Osteoblast (primary cell): ENCODE measurements at regions not wholly inside any gene's neighbourhood (a gene's known extent, or its start where the extent isn't known, plus 50 kb on each side); places are given as distances from the start of the nearest gene placed in this dataset.

Experiments
- DNase-seq: peaks from one replicate; pipeline ENCODE4 v3.0.0; 2011; ENCODE audit warnings: low spot score, mixed read lengths; ENCODE audit not compliant: insufficient read length; ENCODE audit errors: missing footprints
- H2AFZ ChIP-seq: 2 replicates; pipeline ENCODE4 v1.6.0; 2011; ENCODE audit warnings: mild to moderate bottlenecking, low read length
- H3K27ac ChIP-seq: 2 replicates; pipeline ENCODE4 v1.5.1; 2011; ENCODE audit warnings: mild to moderate bottlenecking, low read depth, low read length, moderate library complexity
- H3K27me3 ChIP-seq: 2 replicates; pipeline ENCODE4 v1.6.0; 2012; ENCODE audit warnings: mild to moderate bottlenecking, control low read depth, inconsistent platforms, low read length, moderate library complexity; ENCODE audit not compliant: insufficient read depth
- H3K36me3 ChIP-seq: 2 replicates; pipeline ENCODE4 v1.5.1; 2011; ENCODE audit warnings: mild to moderate bottlenecking, low read length, control low read depth, moderate library complexity; ENCODE audit not compliant: insufficient read depth
- H3K4me1 ChIP-seq: 2 replicates; pipeline ENCODE4 v1.5.1; 2011; ENCODE audit warnings: mild to moderate bottlenecking, low read length, control low read depth, moderate library complexity; ENCODE audit not compliant: insufficient read depth
- H3K4me2 ChIP-seq: 2 replicates; pipeline ENCODE4 v1.6.0; 2011; ENCODE audit warnings: mild to moderate bottlenecking, low read length; ENCODE audit not compliant: insufficient read depth
- H3K4me3 ChIP-seq: fragments of 200-600 bp; sonication (generic); 3 replicates; pipeline ENCODE4 v1.5.1; 2012; ENCODE audit warnings: mild to moderate bottlenecking, low read length, inconsistent platforms; ENCODE audit not compliant: insufficient read depth
- H3K79me2 ChIP-seq: 2 replicates; pipeline ENCODE4 v1.6.0; 2012; ENCODE audit warnings: mild to moderate bottlenecking, low read length, control low read depth, inconsistent platforms; ENCODE audit not compliant: insufficient read depth
- H3K9me3 ChIP-seq: 2 replicates; pipeline ENCODE4 v1.5.1; 2011; ENCODE audit warnings: low read depth, low read length, control low read depth
- H4K20me1 ChIP-seq: 2 replicates; pipeline ENCODE4 v1.6.0; 2012; ENCODE audit warnings: mild to moderate bottlenecking, low read length, control low read depth; ENCODE audit not compliant: insufficient read depth
- TF ChIP-seq, protein P1 (sequence below): IDR thresholded peaks from 2 replicates; pipeline ENCODE4 v1.5.1; 2011; ENCODE audit warnings: mild to moderate bottlenecking, low read depth, low read length, moderate library complexity; ENCODE audit errors: extremely low read depth

DNA sequence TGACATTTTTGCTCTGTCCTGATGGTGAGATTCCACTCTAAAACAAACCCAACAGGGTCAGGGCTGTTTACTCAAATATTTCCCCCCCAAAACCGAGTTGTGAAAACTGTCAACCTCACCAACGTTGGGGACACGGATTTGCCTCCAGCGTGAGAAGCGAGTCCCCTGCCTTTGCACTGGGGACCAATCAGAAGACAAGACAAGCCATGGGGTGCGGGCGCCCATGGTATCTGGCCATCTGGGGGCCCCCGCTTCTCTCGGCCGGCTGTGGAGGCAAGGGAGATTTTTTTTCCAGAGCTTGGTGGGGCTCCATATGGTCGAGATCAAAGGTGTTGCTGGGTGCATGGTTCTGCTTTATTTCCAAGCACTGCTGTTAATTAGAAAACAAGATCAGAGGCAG, 272.1 kb downstream of the BCL11B start:
- Histone ChIP-seq H3K79me2 (no peaks in the 10 kb centered on the region), H3K27me3 (no peaks in the 10 kb centered on the region), H3K4me3 (no peak overlapping the region), H3K36me3 (no peaks in the 10 kb centered on the region), H3K27ac (no peak overlapping the region), H3K4me1 (no peaks in the 10 kb centered on the region), H3K4me2 (no peak overlapping the region), H3K9me3 (no peaks in the 10 kb centered on the region), H4K20me1 (no peaks in the 10 kb centered on the region), H2AFZ (no peak overlapping the region)
- no peak for DNase-seq
- TF ChIP-seq, protein P1, sequence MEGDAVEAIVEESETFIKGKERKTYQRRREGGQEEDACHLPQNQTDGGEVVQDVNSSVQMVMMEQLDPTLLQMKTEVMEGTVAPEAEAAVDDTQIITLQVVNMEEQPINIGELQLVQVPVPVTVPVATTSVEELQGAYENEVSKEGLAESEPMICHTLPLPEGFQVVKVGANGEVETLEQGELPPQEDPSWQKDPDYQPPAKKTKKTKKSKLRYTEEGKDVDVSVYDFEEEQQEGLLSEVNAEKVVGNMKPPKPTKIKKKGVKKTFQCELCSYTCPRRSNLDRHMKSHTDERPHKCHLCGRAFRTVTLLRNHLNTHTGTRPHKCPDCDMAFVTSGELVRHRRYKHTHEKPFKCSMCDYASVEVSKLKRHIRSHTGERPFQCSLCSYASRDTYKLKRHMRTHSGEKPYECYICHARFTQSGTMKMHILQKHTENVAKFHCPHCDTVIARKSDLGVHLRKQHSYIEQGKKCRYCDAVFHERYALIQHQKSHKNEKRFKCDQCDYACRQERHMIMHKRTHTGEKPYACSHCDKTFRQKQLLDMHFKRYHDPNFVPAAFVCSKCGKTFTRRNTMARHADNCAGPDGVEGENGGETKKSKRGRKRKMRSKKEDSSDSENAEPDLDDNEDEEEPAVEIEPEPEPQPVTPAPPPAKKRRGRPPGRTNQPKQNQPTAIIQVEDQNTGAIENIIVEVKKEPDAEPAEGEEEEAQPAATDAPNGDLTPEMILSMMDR, result no peak

DNA sequence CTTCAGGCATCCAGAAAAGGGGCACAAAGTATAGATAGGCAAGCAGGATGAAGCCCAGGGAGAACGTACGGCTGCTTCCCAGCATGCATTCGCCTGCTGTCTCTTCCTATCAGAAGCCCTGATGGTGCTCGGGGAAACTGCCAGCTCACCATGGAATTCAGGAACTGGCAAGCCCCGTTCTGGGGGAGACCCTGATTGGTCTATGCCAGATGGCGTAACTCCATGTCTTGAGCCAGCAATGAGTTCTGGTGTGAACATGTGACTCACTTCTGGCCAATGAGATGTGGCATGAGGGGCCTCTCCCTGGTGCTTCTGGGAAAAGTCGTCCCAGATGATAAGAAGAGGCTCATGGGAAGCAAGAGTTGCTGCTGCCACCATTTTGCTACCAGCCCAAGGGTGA, 270.8 kb downstream of the BCL11B start:
- no peaks in the 10 kb centered on the region for H3K27me3 ChIP-seq
- TF ChIP-seq, protein P1, result no peak
- H3K79me2 ChIP-seq, result no peaks in the 10 kb centered on the region
- H3K27ac ChIP-seq, result no peak overlapping the region
- H3K36me3 ChIP-seq, result no peaks in the 10 kb centered on the region
- no peaks in the 10 kb centered on the region for H3K4me1 ChIP-seq
- no peaks in the 10 kb centered on the region for H4K20me1 ChIP-seq
- no peak for DNase-seq
- H3K9me3 ChIP-seq, result no peaks in the 10 kb centered on the region
- no peak overlapping the region for H3K4me2 ChIP-seq
- H2AFZ ChIP-seq, result no peak overlapping the region
- no peak overlapping the region for H3K4me3 ChIP-seq

DNA sequence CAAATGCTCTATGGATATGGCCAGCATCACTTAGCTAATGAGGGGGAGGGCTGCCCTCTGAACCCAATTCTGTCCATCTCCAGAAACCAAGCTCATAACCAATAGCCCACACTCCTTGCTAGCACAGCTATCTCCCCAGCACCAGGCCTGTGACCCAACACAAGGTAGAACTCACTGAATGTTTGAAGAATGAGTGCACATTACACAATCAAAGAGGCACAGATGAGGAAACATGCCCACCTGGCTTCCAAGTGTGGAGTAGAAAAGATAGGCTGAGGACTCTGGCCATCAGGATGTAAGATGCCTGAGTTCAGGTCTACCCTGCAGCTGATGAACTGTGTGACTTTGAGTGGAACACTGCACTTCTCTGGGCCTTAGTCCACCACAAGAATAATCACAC, 268.4 kb downstream of the BCL11B start:
- no peaks in the 10 kb centered on the region for H3K4me1 ChIP-seq
- DNase-seq, result no peak
- H4K20me1 ChIP-seq, result no peaks in the 10 kb centered on the region
- H2AFZ ChIP-seq, result no peak overlapping the region
- H3K27ac ChIP-seq, result no peak overlapping the region
- H3K4me2 ChIP-seq, result no peak overlapping the region
- H3K79me2 ChIP-seq, result no peaks in the 10 kb centered on the region
- H3K4me3 ChIP-seq, result no peak overlapping the region
- no peaks in the 10 kb centered on the region for H3K9me3 ChIP-seq
- H3K27me3 ChIP-seq, result no peaks in the 10 kb centered on the region
- TF ChIP-seq, protein P1, result no peak
- no peaks in the 10 kb centered on the region for H3K36me3 ChIP-seq

DNA sequence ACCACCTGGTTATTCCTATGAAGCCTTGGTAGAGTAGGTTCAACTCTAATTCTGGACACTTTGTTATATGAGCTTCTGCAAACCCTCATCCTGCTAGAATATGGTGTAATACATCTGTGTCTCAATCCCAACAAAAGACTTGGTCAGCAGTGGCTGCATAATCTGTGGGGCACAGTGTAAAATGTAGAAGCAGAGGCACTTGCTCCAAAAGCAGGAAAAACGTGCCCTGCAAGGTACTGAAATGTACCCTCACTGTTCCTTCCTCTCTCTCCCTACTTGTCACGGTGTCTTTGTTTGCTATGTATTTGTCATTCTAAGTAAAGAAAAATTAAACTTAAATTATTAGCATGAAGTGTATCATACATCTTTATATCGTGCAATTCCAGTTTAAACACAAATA, 267.9 kb downstream of the BCL11B start:
- Histone ChIP-seq H3K27ac (no peak overlapping the region), H2AFZ (no peak overlapping the region), H3K27me3 (no peaks in the 10 kb centered on the region), H3K4me3 (no peak overlapping the region), H3K9me3 (no peaks in the 10 kb centered on the region), H3K4me1 (no peaks in the 10 kb centered on the region), H4K20me1 (no peaks in the 10 kb centered on the region), H3K79me2 (no peaks in the 10 kb centered on the region), H3K36me3 (no peaks in the 10 kb centered on the region), H3K4me2 (no peak overlapping the region)
- TF ChIP-seq, protein P1, result no peak
- no peak for DNase-seq
